T-cell (primary cell): ENCODE measurements at regions not wholly inside any gene's neighbourhood (a gene's known extent, or its start where the extent isn't known, plus 50 kb on each side); places are given as distances from the start of the nearest gene placed in this dataset.
A peak's percentile ranks its signal among the peaks of the same experiment; 100 is the strongest.

Source experiments
- ATAC-seq, 4 experiments: fragments of 200-7000 bp in 3 of 4; fragments of 150-1000 bp in 1 of 4; cut with Tn5 transposase; replicated peaks in 1 of 4; 1 replicate in 3 of 4; 2 replicates in 1 of 4; pipeline ENCODE4 v1.10.0; 2021; ENCODE audit warnings: moderate library complexity in 3 of 4, mild to moderate bottlenecking in 2 of 4, moderate number of reproducible peaks in 1 of 4
- CTCF ChIA-PET, 2 donors: fragments of 300-600 bp; sonication (Branson Sonifier 250); formaldehyde crosslinking; loops; one replicate each; lab custom pipeline; 2022; ENCODE audit warnings: antibody characterized with exemption in 2 of 2; lab: Charles Lee
- POLR2A ChIA-PET, 2 donors: fragments of 300-600 bp; sonication (Branson Sonifier 250); formaldehyde crosslinking; loops; one replicate each; lab custom pipeline; 2022; ENCODE audit warnings: antibody characterized with exemption in 2 of 2; lab: Charles Lee
- DNase-seq, 35 experiments: peaks; one replicate each; pipeline versions ENCODE4 v3.0.0 to v3.0.0-alpha.2; 2013 to 2023
- H3K27ac ChIP-seq: one replicate; pipeline ENCODE4 v1.5.1; 2013; ENCODE audit warnings: low read length
- H3K27me3 ChIP-seq, 2 experiments: replicated peaks in 1 of 2; 1 replicate in 1 of 2; 2 replicates in 1 of 2; pipeline versions ENCODE4 v1.6.1 to v1.7.0; 2013; ENCODE audit warnings: low read length in 1 of 2, mixed read lengths in 1 of 2; ENCODE audit not compliant: control insufficient read depth in 2 of 2, insufficient read depth in 2 of 2; ENCODE audit errors: extremely low read depth in 1 of 2
- H3K36me3 ChIP-seq, 2 donors: 1 replicate in 1 of 2; 2 replicates in 1 of 2; pipeline versions ENCODE4 v1.6.1 to v1.7.0; 2013; ENCODE audit warnings: low read length in 1 of 2; ENCODE audit not compliant: control insufficient read depth in 2 of 2, insufficient read depth in 1 of 2; ENCODE audit errors: extremely low read depth in 1 of 2
- H3K4me1 ChIP-seq, 2 experiments: 1 replicate in 1 of 2; 2 replicates in 1 of 2; pipeline versions ENCODE4 v1.6.1 to v1.7.0; 2013; ENCODE audit warnings: low read length in 2 of 2, mixed read lengths in 1 of 2; ENCODE audit not compliant: insufficient read depth in 2 of 2, control insufficient read depth in 1 of 2; ENCODE audit errors: extremely low read depth in 1 of 2
- H3K4me3 ChIP-seq, 2 donors: 1 replicate in 1 of 2; 2 replicates in 1 of 2; pipeline versions ENCODE4 v1.5.1 to v1.7.0; 2013; ENCODE audit warnings: mild to moderate bottlenecking in 2 of 2, low read length in 1 of 2, moderate library complexity in 1 of 2; ENCODE audit not compliant: control insufficient read depth in 1 of 2; ENCODE audit errors: extremely low read depth in 1 of 2
- H3K9me3 ChIP-seq: 2 replicates; pipeline ENCODE4 v1.7.0; 2013
- H3K27ac Mint-ChIP-seq, 2 donors: one replicate each; pipeline ENCODE4 v1.8.0; 2020 to 2021; ENCODE audit warnings: mild to moderate bottlenecking in 2 of 2, mixed read lengths in 2 of 2
- H3K27me3 Mint-ChIP-seq, 2 donors: one replicate each; pipeline ENCODE4 v1.8.0; 2021 to 2022; ENCODE audit warnings: mixed read lengths in 2 of 2
- H3K36me3 Mint-ChIP-seq: one replicate; pipeline ENCODE4 v1.8.0; 2021; ENCODE audit warnings: mixed read lengths
- H3K4me1 Mint-ChIP-seq, 3 donors: one replicate each; pipeline ENCODE4 v1.8.0; 2020 to 2022; ENCODE audit warnings: mixed read lengths in 3 of 3, mild to moderate bottlenecking in 1 of 3
- H3K4me3 Mint-ChIP-seq, 3 donors: one replicate each; pipeline ENCODE4 v1.8.0; 2020 to 2022; ENCODE audit warnings: mild to moderate bottlenecking in 3 of 3, mixed read lengths in 3 of 3, moderate library complexity in 3 of 3
- H3K9me3 Mint-ChIP-seq, 3 donors: one replicate each; pipeline ENCODE4 v1.8.0; 2020 to 2022; ENCODE audit warnings: mixed read lengths in 3 of 3
- WGBS: methylation state at CpG from one replicate; pipeline ENCODE4 v1.1.5; 2013; ENCODE audit warnings: missing lambda C conversion rate; ENCODE audit not compliant: insufficient coverage; 5-methylcytosine and 5-hydroxymethylcytosine counted together

DNA sequence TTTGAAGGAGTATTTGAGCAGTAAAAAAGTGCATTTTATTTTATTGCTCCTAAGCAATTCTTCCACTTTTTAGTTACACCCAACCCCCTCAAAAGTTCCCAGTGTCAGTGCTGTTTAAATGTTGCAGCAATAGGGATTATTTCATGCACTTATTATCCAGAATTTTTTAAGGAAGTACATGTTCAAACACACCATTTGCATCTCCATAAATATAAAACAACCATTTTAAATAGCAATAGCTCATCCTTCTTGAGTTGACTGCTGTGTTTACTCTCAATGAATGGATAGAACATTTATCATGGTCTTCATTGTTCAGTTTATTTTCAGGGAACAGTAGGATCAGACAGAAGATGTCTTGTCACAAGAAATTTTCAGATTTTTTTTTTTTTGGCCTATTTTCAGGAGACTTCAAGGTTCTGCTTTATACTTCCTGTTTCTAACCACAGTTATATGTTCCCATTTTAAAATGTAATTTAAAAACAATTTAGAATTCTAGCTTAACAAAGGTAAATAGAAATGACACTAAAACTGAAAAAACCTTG is 171.9 kb downstream of the TMA16 start:
- H3K27me3 Mint-ChIP-seq: peaks cover 0 to 2% of the 10 kb centered on the region in 2 donors
- H3K9me3 Mint-ChIP-seq: no peaks in the 10 kb centered on the region
- peak overlapping the region; percentile 44 to 55 (median 46) for H3K4me3 Mint-ChIP-seq
- Histone ChIP-seq H3K27me3 (no peaks in the 10 kb centered on the region), H3K4me3 (no peak overlapping the region), H3K4me1 (peaks cover 5 to 7% of the 10 kb centered on the region in 2 experiments), H3K36me3 (no peaks in the 10 kb centered on the region), H3K9me3 (no peaks in the 10 kb centered on the region), H3K27ac (peak overlapping the region; percentile 32)
- ChIA-PET CTCF (interaction anchor here in 1 of 2 donors (0.7 to 2.0 kb wide), 4 partner anchors 20 to 307 kb away, joined by 3 to 8 read pairs (median 5); no protein-coding TSS in a partner anchor), POLR2A (interaction anchor here in 1 of 2 donors (0.7 kb wide), 1 partner anchor 38 kb away, joined by 4 read pairs; no protein-coding TSS in a partner anchor)
- DNase-seq (no peak), ATAC-seq (no peak)
- H3K36me3 Mint-ChIP-seq: no peaks in the 10 kb centered on the region
- peak overlapping the region; percentile 87 to 93 for H3K27ac Mint-ChIP-seq
- H3K4me1 Mint-ChIP-seq: peaks cover 41 to 69% (median 61%) of the 10 kb centered on the region in 3 donors

DNA sequence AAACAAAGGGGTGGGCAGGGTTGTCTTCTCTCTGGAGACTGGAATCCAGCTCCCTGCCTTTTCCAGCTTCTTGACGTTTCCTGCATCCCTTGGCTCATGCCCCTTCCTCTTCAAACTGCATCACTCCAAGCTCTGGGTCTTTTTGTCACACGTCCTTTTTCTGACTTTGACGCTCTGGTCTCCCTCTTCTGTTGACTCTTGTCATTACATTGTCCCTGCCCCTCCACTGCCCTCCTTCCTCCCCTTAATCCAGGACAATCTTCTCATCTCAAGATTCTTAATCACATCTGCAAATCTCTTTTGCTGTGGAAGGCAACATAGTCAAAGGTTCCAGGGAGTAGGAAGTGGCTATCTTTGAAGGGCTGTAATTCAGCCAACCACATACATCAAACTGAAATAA is 178.3 kb downstream of the TMA16 start:
- peak overlapping the region in 1 of 2 donors; percentile 16 for H3K27ac Mint-ChIP-seq
- POLR2A ChIA-PET: no interaction called here
- no peaks in the 10 kb centered on the region for H3K9me3 ChIP-seq
- no peaks in the 10 kb centered on the region for H3K36me3 Mint-ChIP-seq
- no peak overlapping the region for H3K4me3 Mint-ChIP-seq
- 73% methylated on average over 3 of the region's 3 CpGs for WGBS
- H3K27ac ChIP-seq: no peak overlapping the region
- no peaks in the 10 kb centered on the region for H3K36me3 ChIP-seq
- H3K4me3 ChIP-seq: no peak overlapping the region
- peaks cover 2 to 4% of the 10 kb centered on the region in 2 donors for H3K27me3 Mint-ChIP-seq
- no peaks in the 10 kb centered on the region for H3K4me1 ChIP-seq
- CTCF ChIA-PET: interaction anchor here (0.6 to 3.1 kb wide), 4 partner anchors 9 to 123 kb away, joined by 3 to 24 read pairs (median 3); no protein-coding TSS in a partner anchor
- H3K27me3 ChIP-seq: no peaks in the 10 kb centered on the region
- H3K9me3 Mint-ChIP-seq: no peaks in the 10 kb centered on the region
- DNase-seq: no peak
- peaks cover 20 to 35% (median 34%) of the 10 kb centered on the region in 3 donors for H3K4me1 Mint-ChIP-seq
- ATAC-seq: no peak

DNA sequence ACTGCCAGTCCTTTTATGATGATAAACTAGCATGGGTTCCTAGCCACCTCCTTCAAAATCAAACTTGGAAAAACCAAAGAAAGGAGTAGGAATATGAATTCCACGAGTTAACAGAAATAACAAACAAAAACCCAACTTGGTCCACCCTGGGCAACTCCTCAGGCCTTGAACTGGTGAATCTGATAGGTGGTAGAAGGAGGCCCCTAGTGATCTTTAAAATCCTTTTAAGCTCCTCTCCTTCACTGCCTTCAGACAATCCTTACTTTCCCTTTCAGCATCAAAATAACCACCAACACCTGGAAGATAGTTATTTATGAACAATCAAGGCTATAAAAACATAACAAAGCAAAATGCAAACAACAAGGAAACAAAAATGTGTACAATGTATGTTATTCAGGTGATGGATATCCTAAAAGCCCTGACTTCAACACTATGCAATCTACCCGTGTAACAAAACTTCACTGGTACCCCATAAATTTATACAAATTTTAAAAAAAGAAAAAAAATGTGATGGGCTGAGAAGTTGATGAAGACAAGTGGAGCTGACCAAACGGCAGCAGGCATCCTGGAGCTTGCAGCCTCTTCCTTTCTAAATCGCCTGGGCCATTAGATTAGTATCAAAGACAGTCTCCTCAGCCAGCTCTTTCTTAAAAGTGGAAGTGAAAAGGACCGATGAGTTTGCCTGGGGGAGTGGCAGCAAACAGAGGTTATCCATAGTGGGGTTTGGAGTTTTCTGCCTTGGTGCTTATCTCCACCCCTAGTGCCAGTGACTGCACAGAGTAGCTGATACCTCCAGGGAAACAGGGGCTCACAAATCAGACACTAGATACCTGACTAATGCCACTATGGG is 179.6 kb downstream of the TMA16 start:
- Mint-ChIP-seq H3K4me3 (no peak overlapping the region), H3K4me1 (peaks cover 16 to 27% (median 26%) of the 10 kb centered on the region in 3 donors), H3K36me3 (no peaks in the 10 kb centered on the region), H3K27ac (peak overlapping the region in 1 of 2 donors; percentile 6), H3K9me3 (no peaks in the 10 kb centered on the region), H3K27me3 (peaks cover 2 to 4% of the 10 kb centered on the region in 2 donors)
- Histone ChIP-seq H3K9me3 (no peaks in the 10 kb centered on the region), H3K4me3 (no peak overlapping the region), H3K27me3 (no peaks in the 10 kb centered on the region), H3K27ac (no peak overlapping the region), H3K4me1 (no peaks in the 10 kb centered on the region), H3K36me3 (no peaks in the 10 kb centered on the region)
- POLR2A ChIA-PET: no interaction called here
- CTCF ChIA-PET: interaction anchor here (1.1 to 3.1 kb wide), 3 partner anchors 16 to 124 kb away, joined by 3 to 24 read pairs (median 3); no protein-coding TSS in a partner anchor
- WGBS: 10% methylated on average over 2 of the region's 5 CpGs
- ATAC-seq (no peak), DNase-seq (no peak)

DNA sequence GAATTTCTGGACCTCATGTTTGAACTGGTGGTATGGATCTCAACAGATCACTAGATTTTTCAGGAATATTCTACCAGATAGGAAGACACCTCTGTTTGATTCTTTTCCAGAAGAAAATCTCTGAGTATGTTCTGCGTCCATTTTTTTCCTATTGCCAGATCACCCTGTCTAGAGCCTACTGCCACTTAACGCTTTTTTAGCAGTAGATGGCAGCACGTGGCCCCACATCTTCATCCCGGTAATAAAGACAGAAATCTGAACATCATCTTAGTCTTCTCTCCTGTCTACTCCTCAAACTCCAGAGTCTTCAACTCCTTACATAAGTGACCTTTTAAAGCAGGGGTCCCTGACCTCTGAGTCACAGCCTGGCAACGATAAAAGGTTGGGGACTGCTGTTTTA is 184.7 kb downstream of the TMA16 start:
- DNase-seq (no peak), ATAC-seq (no peak)
- no peaks in the 10 kb centered on the region for H3K27me3 Mint-ChIP-seq
- H3K27me3 ChIP-seq: no peaks in the 10 kb centered on the region
- no peaks in the 10 kb centered on the region for H3K9me3 ChIP-seq
- no peaks in the 10 kb centered on the region for H3K36me3 Mint-ChIP-seq
- POLR2A ChIA-PET: interaction anchor here in 1 of 2 donors (0.7 kb wide), 1 partner anchor 1748 kb away, joined by 6 read pairs; no protein-coding TSS in a partner anchor
- H3K4me1 ChIP-seq: no peaks in the 10 kb centered on the region
- H3K4me3 ChIP-seq: no peak overlapping the region
- H3K4me1 Mint-ChIP-seq: peaks cover 1 to 7% (median 5%) of the 10 kb centered on the region in 3 donors
- CTCF ChIA-PET: interaction anchor here (1.0 to 6.0 kb wide), 11 partner anchors 16 to 133 kb away, joined by 3 to 78 read pairs (median 8); no protein-coding TSS in a partner anchor
- H3K27ac ChIP-seq: no peak overlapping the region
- no peak overlapping the region for H3K4me3 Mint-ChIP-seq
- no peak overlapping the region for H3K27ac Mint-ChIP-seq
- no peaks in the 10 kb centered on the region for H3K36me3 ChIP-seq
- H3K9me3 Mint-ChIP-seq: no peaks in the 10 kb centered on the region
- 88% methylated on average over 4 of the region's 5 CpGs for WGBS

DNA sequence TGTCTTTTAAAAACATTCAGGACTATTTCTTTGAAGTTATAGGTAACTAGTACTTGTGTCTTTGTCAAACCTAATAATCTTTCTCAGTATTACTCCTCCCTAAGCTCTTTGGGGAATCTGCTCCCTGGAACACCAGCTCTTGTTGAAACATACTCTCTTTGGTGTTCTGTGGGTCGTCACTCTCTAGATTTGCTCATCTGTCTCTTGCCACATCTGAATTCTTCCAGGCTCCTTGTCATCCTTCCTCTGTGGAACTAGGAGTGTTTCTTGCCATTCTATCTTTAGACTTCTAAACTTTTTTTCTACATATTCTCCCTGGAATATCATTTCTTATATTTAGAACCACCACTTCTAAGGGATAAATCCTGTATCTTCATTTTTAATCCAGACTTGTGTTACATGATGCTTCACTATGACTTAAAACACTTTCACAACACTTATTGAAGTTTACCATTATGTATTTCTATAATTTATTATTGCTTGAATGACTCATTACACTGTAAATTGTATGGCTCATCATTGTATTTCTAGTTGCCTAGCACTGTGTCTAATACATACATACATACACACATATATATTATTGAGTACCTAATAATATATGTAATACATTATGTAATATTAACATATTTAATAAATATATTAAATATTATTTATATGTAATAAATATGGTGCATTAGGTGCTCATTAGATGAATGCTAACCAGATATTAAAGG is 186.1 kb downstream of the TMA16 start:
- no peaks in the 10 kb centered on the region for H3K27me3 Mint-ChIP-seq
- H3K4me3 ChIP-seq: no peak overlapping the region
- ATAC-seq: no peak
- no peaks in the 10 kb centered on the region for H3K36me3 ChIP-seq
- no peak overlapping the region for H3K27ac ChIP-seq
- H3K4me1 ChIP-seq: no peaks in the 10 kb centered on the region
- DNase-seq: no peak
- H3K4me3 Mint-ChIP-seq: no peak overlapping the region
- ChIA-PET CTCF (interaction anchor here (0.6 to 6.0 kb wide), 15 partner anchors 10 to 1158 kb away, joined by 3 to 78 read pairs (median 4); no protein-coding TSS in a partner anchor), POLR2A (interaction anchor here (0.5 to 0.9 kb wide), 4 partner anchors 9 to 1432 kb away, joined by 3 to 4 read pairs (median 4); partner anchors contain the start of gene TMEM192 (in 1 of the 2))
- H3K27ac Mint-ChIP-seq: no peak overlapping the region
- WGBS: 80% methylated on average over 1 of the region's 1 CpG
- no peaks in the 10 kb centered on the region for H3K27me3 ChIP-seq
- peaks cover 1 to 5% (median 5%) of the 10 kb centered on the region in 3 donors for H3K4me1 Mint-ChIP-seq
- H3K36me3 Mint-ChIP-seq: no peaks in the 10 kb centered on the region
- no peaks in the 10 kb centered on the region for H3K9me3 Mint-ChIP-seq
- H3K9me3 ChIP-seq: no peaks in the 10 kb centered on the region
